Suprapubic skin (tissue), 4 donors: ENCODE measurements at regions not wholly inside any gene's neighbourhood (a gene's known extent, or its start where the extent isn't known, plus 50 kb on each side); places are given as distances from the start of the nearest gene placed in this dataset.

Experiments used
- DNase-seq, 2 donors: peaks; one replicate each; pipeline ENCODE4 v3.0.0-alpha.2; 2019; ENCODE audit warnings: low spot score in 2 of 2
- H3K27ac ChIP-seq: fragments of 200-600 bp; sonication (generic); one replicate; pipeline ENCODE4 v1.5.1; 2019
- H3K27me3 ChIP-seq: fragments of 200-600 bp; sonication (generic); one replicate; pipeline ENCODE4 v1.5.1; 2019
- H3K36me3 ChIP-seq: fragments of 200-600 bp; sonication (generic); one replicate; pipeline ENCODE4 v1.5.1; 2019
- H3K4me1 ChIP-seq: fragments of 200-600 bp; sonication (generic); one replicate; pipeline ENCODE4 v1.5.1; 2019
- H3K4me3 ChIP-seq: fragments of 200-600 bp; sonication (generic); one replicate; pipeline ENCODE4 v1.5.1; 2019; ENCODE audit warnings: mild to moderate bottlenecking
- H3K9me3 ChIP-seq: fragments of 200-600 bp; sonication (generic); one replicate; pipeline ENCODE4 v1.5.1; 2019
- CTCF ChIP-seq, 2 donors: fragments of 200-600 bp in 1 of 2; fragments of 450-650 bp in 1 of 2; sonication (generic) in 1 of 2; IDR thresholded peaks; one replicate each; pipeline ENCODE4 v1.5.1; 2016 to 2019; ENCODE audit warnings: antibody characterized with exemption in 2 of 2, mild to moderate bottlenecking in 1 of 2, moderate library complexity in 1 of 2
- EP300 ChIP-seq: sonication (generic); formaldehyde crosslinking; IDR thresholded peaks from one replicate; pipeline ENCODE4 v1.6.1; 2017; ENCODE audit warnings: antibody characterized with exemption
- POLR2A ChIP-seq, 2 donors: fragments of 450-650 bp; IDR thresholded peaks; one replicate each; pipeline ENCODE4 v1.6.1; 2017; ENCODE audit warnings: antibody characterized with exemption in 2 of 2, mild to moderate bottlenecking in 2 of 2, moderate library complexity in 2 of 2
- POLR2AphosphoS5 ChIP-seq, 3 donors: sonication (generic); formaldehyde crosslinking; IDR thresholded peaks; one replicate each; pipeline ENCODE4 v1.6.1; 2017; ENCODE audit warnings: antibody characterized with exemption in 3 of 3
- WGBS: methylation state at CpG from one replicate; pipeline ENCODE4 v1.1.5; 2018; 5-methylcytosine and 5-hydroxymethylcytosine counted together

- 7% methylated on average over 8 of the region's 46 CpGs for WGBS
- peaks cover 36% of the 10 kb centered on the region for H3K27me3 ChIP-seq
- no peaks in the 10 kb centered on the region for H3K36me3 ChIP-seq
- no peak for TF ChIP-seq EP300
- no peak for TF ChIP-seq POLR2A (IDR thresholded peaks at IDR 0.05)
- no peak for TF ChIP-seq CTCF (IDR thresholded peaks at IDR 0.05)
- TF ChIP-seq POLR2AphosphoS5 (IDR thresholded peaks at IDR 0.05): no peak
- H3K27ac ChIP-seq: no peak overlapping the region
- no peak for DNase-seq
- H3K9me3 ChIP-seq: no peaks in the 10 kb centered on the region
- peak overlapping the region; percentile 40 for H3K4me3 ChIP-seq
- H3K4me1 ChIP-seq: peaks cover 8% of the 10 kb centered on the region
Observed at GRCh38 chr12:107903341-107904061, 129.0 kb downstream of the ASCL4 start.

GRCh38 chr12:107906707-107907106 lies 132.2 kb downstream of the ASCL4 start:
- Histone ChIP-seq H3K9me3 (no peaks in the 10 kb centered on the region), H3K27ac (no peak overlapping the region), H3K4me1 (peaks cover 8% of the 10 kb centered on the region), H3K36me3 (no peaks in the 10 kb centered on the region), H3K4me3 (no peak overlapping the region), H3K27me3 (peaks cover 68% of the 10 kb centered on the region)
- no peak for DNase-seq
- WGBS: 72% methylated on average over 4 of the region's 4 CpGs
- TF ChIP-seq POLR2AphosphoS5 (IDR thresholded peaks at IDR 0.05) (no peak), EP300 (no peak), POLR2A (IDR thresholded peaks at IDR 0.05) (no peak), CTCF (IDR thresholded peaks at IDR 0.05) (no peak)

GRCh38 chr12:107912421-107913004 lies 138.0 kb downstream of the ASCL4 start:
- peaks cover 7% of the 10 kb centered on the region for H3K4me1 ChIP-seq
- no peaks in the 10 kb centered on the region for H3K36me3 ChIP-seq
- no peak for DNase-seq
- no peak overlapping the region for H3K27ac ChIP-seq
- H3K9me3 ChIP-seq: no peaks in the 10 kb centered on the region
- peak overlapping the region; percentile 14 for H3K4me3 ChIP-seq
- peaks cover 76% of the 10 kb centered on the region for H3K27me3 ChIP-seq
- TF ChIP-seq POLR2AphosphoS5 (IDR thresholded peaks at IDR 0.05): no peak
- no peak for TF ChIP-seq EP300
- TF ChIP-seq CTCF (IDR thresholded peaks at IDR 0.05): peak in 1 of 2 donors; percentile 76
- no peak for TF ChIP-seq POLR2A (IDR thresholded peaks at IDR 0.05)
- WGBS: 3% methylated on average over 14 of the region's 22 CpGs

- Histone ChIP-seq H3K4me1 (peaks cover 7% of the 10 kb centered on the region), H3K4me3 (no peak overlapping the region), H3K27me3 (peaks cover 78% of the 10 kb centered on the region), H3K27ac (no peak overlapping the region), H3K9me3 (no peaks in the 10 kb centered on the region), H3K36me3 (no peaks in the 10 kb centered on the region)
- WGBS: 58% methylated on average over 7 of the region's 10 CpGs
- no peak for TF ChIP-seq CTCF (IDR thresholded peaks at IDR 0.05)
- DNase-seq: no peak
Observed at GRCh38 chr12:107914460-107914977, 140.0 kb downstream of the ASCL4 start.

- TF ChIP-seq CTCF (IDR thresholded peaks at IDR 0.05) (peak in 1 of 2 donors; percentile 60), POLR2A (IDR thresholded peaks at IDR 0.05) (no peak)
- DNase-seq: no peak
- no peak overlapping the region for H3K4me3 ChIP-seq
- H3K4me1 ChIP-seq: no peaks in the 10 kb centered on the region
- H3K9me3 ChIP-seq: no peaks in the 10 kb centered on the region
- H3K27ac ChIP-seq: no peak overlapping the region
- H3K27me3 ChIP-seq: peaks cover 62% of the 10 kb centered on the region
- no peaks in the 10 kb centered on the region for H3K36me3 ChIP-seq
- 22% methylated on average over 8 of the region's 8 CpGs for WGBS
Observed at GRCh38 chr12:107917912-107918800, 143.7 kb downstream of the ASCL4 start.
